Muscle layer of duodenum (tissue), 2 donors: ENCODE measurements at regions not wholly inside any gene's neighbourhood (a gene's known extent, or its start where the extent isn't known, plus 50 kb on each side); places are given as distances from the start of the nearest gene placed in this dataset.
"Not testable (repeated sequence)": the region's sequence is repeated elsewhere in the genome, so short reads cannot be mapped to it uniquely, and the experiment has no call there.

Source experiments
- H3K27ac ChIP-seq: one replicate; pipeline ENCODE4 v1.7.0; 2013; ENCODE audit warnings: mild to moderate bottlenecking, low read length
- H3K27me3 ChIP-seq: one replicate; pipeline ENCODE4 v1.7.0; 2013; ENCODE audit warnings: low read depth, mild to moderate bottlenecking, control low read depth, low read length
- H3K36me3 ChIP-seq, 2 donors: one replicate each; pipeline ENCODE4 v1.7.0; 2013; ENCODE audit warnings: low read length in 2 of 2, control low read depth in 1 of 2, mild to moderate bottlenecking in 1 of 2; ENCODE audit not compliant: insufficient read depth in 2 of 2, control insufficient read depth in 1 of 2
- H3K4me1 ChIP-seq, 2 donors: one replicate each; pipeline ENCODE4 v1.7.0; 2013; ENCODE audit warnings: low read length in 2 of 2, mild to moderate bottlenecking in 2 of 2, control low read depth in 1 of 2, moderate library complexity in 1 of 2; ENCODE audit not compliant: insufficient read depth in 2 of 2, control insufficient read depth in 1 of 2
- H3K4me3 ChIP-seq, 2 donors: one replicate each; pipeline ENCODE4 v1.7.0; 2013; ENCODE audit warnings: low read length in 2 of 2, low read depth in 1 of 2, mild to moderate bottlenecking in 1 of 2
- H3K9me3 ChIP-seq, 2 donors: one replicate each; pipeline ENCODE4 v1.7.0; 2013; ENCODE audit warnings: low read length in 2 of 2, control low read depth in 1 of 2, mild to moderate bottlenecking in 1 of 2; ENCODE audit not compliant: control insufficient read depth in 1 of 2
- donor health status: healthy.

DNA sequence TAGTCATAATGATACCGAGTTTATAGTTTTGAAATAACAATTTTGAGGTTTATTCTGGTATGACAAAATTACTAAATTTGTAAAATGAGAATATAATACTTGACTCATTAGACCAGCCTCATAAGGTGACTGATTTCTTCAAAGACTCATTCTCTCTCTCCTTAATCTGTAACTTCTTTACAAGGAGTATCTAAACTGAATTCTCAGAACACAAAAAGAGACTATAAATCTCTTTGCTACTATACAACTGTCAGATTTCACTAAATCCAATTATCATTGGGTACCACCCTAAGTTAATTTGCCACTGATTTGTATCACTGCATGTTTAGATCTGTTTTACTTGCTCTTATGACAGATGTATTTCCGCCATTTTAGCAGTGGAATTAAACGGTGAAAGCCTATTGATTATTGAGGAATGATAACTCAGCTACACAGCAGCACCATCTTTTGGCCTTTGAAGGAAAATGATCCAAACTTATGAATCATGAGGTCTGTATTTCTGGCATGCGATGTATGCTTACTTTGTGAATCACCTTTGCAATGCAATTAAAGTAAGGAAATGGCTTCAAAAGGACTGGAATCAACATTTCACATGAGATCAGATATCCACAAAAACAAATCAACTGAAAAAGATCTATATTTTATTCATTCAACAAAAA is 161.2 kb downstream of the RERGL start:
- no peak overlapping the region for H3K27ac ChIP-seq
- H3K27me3 ChIP-seq = no peaks in the 10 kb centered on the region
- H3K9me3 ChIP-seq = peaks cover 0 to 4% of the 10 kb centered on the region in 2 donors
- H3K4me1 ChIP-seq = no peaks in the 10 kb centered on the region
- no peaks in the 10 kb centered on the region for H3K36me3 ChIP-seq
- H3K4me3 ChIP-seq = no peak overlapping the region

DNA sequence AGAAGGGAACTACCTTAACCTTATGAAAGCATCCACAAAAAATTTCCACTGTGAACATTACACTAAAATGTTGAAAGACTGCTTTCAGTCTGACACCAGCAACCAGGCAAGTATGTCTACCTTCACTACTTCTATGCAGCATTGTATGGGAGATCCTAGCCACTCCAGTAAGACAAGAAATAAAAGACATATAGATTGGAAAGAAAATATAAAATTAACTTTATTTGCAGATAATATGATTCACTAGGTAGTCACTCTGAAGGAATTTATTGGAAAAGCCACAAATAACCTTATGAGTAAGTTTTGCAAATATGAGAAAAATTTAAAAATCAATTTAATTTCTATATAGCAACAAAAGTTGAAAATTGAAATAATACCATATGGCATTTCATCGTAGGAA is 172.0 kb downstream of the RERGL start:
- no peaks in the 10 kb centered on the region for H3K4me1 ChIP-seq
- no peaks in the 10 kb centered on the region for H3K27me3 ChIP-seq
- H3K27ac ChIP-seq = no peak overlapping the region
- no peaks in the 10 kb centered on the region for H3K36me3 ChIP-seq
- H3K9me3 ChIP-seq = peaks cover 0 to 6% of the 10 kb centered on the region in 2 donors
- H3K4me3 ChIP-seq = no peak overlapping the region

DNA sequence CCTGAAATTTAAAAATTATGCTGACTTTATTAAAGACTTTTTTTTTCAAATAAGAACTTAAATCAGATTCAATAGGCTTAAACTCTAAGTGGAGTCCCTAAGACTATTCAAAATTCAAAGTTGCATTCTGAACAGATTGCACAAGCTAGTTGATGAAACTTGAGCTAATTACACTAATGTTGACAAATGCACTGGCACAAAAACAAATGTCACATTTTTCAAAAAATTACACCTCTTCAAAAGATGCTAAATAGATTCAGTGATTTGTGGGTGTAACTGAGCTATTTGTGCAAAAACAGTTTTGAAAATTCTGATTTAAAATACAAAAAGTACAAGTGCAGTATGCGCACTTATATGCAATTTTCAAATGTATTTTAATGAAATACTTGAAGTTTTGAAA is 205.4 kb downstream of the RERGL start:
- Histone ChIP-seq H3K9me3 (no peaks in the 10 kb centered on the region), H3K36me3 (no peaks in the 10 kb centered on the region), H3K27me3 (no peaks in the 10 kb centered on the region), H3K4me3 (no peak overlapping the region), H3K27ac (no peak overlapping the region), H3K4me1 (no peaks in the 10 kb centered on the region)

DNA sequence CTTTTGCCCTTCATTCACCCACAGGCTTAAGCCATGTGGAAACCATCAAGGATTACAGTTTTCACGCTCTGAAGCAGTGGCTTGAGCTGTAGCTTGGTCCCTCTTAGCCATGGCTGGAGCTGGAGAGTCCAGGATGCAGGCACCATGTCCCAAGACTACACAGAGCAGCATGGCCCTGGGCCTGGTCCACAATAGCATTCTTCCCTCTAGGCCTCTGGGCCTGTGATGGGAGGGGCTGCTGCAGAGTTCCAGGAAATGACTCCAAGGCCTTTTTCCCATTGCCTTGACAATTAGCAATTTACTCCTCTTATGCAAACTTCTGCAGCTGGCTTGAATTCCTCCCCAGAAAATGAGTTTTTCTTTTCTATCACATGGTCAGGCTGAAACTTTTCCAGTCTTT is 211.3 kb downstream of the RERGL start:
- H3K36me3 ChIP-seq = no peaks in the 10 kb centered on the region
- H3K9me3 ChIP-seq = peaks cover 0 to 2% of the 10 kb centered on the region in 2 donors
- no peak overlapping the region for H3K4me3 ChIP-seq
- H3K27me3 ChIP-seq = no peaks in the 10 kb centered on the region
- no peak overlapping the region for H3K27ac ChIP-seq
- H3K4me1 ChIP-seq = no peaks in the 10 kb centered on the region

DNA sequence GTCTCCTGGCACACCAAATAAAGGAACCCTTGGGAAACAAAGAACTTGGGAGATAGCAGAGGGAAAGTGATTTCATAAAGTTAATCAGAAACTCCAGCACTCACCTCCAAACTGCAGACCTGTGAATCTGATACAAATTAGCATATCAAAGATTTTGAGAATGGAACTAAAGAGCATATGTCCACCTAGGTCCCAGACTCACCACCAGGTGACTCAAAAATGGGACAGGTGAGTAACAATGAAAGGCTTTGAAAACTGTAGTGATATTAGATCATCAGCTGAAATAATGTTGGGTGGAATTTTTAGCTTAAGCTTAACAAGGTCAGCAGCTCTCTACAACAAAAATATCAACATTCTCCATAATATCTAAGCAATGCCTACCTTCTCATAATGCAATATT is 214.8 kb downstream of the RERGL start:
- H3K4me1 ChIP-seq = no peaks in the 10 kb centered on the region
- peaks cover 0 to 2% of the 10 kb centered on the region in 2 donors for H3K9me3 ChIP-seq
- H3K4me3 ChIP-seq = no peak overlapping the region
- H3K27ac ChIP-seq = no peak overlapping the region
- H3K27me3 ChIP-seq = no peaks in the 10 kb centered on the region
- H3K36me3 ChIP-seq = no peaks in the 10 kb centered on the region

DNA sequence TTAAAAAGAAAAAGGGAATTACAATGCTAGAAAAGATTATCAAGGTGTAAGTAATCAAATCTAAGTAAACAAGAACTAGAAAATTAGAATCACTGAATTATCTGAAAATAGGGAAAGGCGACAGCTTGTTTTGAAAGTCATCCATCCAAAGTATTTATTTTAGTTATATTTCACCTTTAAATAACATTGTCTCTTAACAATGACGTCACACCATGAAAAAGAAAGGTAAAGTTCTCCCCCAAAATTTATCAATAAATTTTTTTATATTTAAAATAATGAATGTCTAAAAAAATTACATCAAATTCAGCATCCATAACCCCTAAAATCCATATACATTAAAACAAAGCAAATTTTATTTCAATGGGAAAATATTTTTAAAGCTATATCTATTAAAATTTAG is 223.2 kb downstream of the RERGL start:
- no peak overlapping the region for H3K4me3 ChIP-seq
- H3K27me3 ChIP-seq = no peaks in the 10 kb centered on the region
- H3K27ac ChIP-seq = no peak overlapping the region
- no peaks in the 10 kb centered on the region for H3K9me3 ChIP-seq
- H3K4me1 ChIP-seq = no peaks in the 10 kb centered on the region
- H3K36me3 ChIP-seq = no peaks in the 10 kb centered on the region

DNA sequence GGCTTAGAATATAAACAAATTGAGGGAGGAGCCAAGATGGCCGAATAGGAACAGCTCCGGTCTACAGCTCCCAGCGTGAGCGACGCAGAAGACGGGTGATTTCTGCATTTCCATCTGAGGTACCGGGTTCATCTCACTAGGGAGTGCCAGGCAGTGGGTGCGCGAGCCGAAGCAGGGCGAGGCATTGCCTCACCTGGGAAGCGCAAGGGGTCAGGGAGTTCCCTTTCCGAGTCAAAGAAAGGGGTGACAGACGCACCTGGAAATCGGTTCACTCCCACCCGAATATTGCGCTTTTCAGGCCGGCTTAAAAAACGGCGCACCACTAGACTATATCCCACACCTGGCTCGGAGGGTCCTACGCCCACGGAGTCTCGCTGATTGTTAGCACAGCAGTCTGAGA is 234.4 kb downstream of the RERGL start:
- not testable (repeated sequence) for H3K4me1 ChIP-seq, H3K36me3 ChIP-seq, H3K27me3 ChIP-seq, H3K9me3 ChIP-seq, H3K27ac ChIP-seq, H3K4me3 ChIP-seq

DNA sequence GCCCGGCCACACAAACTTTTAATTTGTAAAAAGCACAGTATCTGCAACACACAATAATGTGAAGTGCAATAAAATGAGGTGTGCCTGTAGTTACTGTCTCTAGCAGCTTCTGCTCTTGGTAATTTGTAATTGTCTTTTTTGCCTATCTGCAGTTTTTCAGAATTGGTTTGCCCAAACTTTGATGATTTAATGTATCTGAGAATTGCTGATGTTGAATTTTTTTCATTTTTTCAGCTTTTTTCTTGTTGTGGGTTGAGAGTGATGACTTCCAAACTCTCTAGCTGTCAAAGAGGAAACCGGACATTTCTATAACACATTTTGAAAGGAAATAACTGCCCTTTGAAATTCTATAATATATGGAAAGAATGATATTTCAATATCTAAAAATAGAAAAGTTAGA is 236.9 kb downstream of the RERGL start:
- no peak overlapping the region for H3K27ac ChIP-seq
- peaks cover 2 to 4% of the 10 kb centered on the region in 2 donors for H3K9me3 ChIP-seq
- H3K4me3 ChIP-seq = no peak overlapping the region
- H3K36me3 ChIP-seq = no peaks in the 10 kb centered on the region
- H3K4me1 ChIP-seq = no peaks in the 10 kb centered on the region
- no peaks in the 10 kb centered on the region for H3K27me3 ChIP-seq

DNA sequence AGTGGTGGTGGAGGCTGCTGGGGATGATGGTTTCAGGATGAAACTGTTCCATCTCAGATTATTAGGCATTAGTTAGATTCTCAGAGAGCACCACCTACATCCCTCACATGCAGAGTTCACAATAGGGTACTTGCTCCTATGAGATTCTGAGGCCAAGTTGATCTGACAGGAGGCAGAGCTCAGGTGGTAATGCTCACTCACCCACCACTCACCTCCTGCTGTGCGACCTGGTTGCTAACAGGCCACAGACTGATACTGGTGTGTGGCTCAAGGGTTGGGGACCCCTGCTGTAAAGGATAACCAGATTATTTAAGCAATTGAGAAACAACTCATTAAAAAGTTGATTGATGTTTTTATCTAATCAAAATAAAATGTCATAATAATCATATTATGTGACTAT is 248.5 kb downstream of the RERGL start:
- H3K27ac ChIP-seq = no peak overlapping the region
- no peaks in the 10 kb centered on the region for H3K9me3 ChIP-seq
- no peaks in the 10 kb centered on the region for H3K36me3 ChIP-seq
- no peak overlapping the region for H3K4me3 ChIP-seq
- H3K27me3 ChIP-seq = no peaks in the 10 kb centered on the region
- no peaks in the 10 kb centered on the region for H3K4me1 ChIP-seq

DNA sequence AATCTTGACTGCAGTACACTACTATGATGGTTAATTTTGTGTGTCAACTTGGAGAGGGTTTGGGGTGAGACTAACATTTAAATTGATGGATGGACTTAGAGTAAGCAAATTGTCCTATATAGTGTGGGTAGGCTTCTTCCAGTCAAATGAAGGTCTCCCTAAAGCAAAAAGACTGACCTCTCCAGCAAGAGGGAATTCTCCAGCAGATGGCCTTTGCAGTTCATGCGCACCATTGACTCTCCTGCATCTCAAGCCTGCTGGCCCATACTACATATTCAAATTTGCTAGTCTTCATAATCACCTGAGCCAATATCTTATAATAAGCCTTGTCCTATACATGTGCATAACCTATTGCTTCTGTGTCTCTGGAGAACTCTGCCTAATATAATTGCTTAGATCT is 260.2 kb downstream of the RERGL start:
- Histone ChIP-seq H3K36me3 (no peaks in the 10 kb centered on the region), H3K27ac (no peak overlapping the region), H3K9me3 (no peaks in the 10 kb centered on the region), H3K4me1 (no peaks in the 10 kb centered on the region), H3K27me3 (no peaks in the 10 kb centered on the region), H3K4me3 (no peak overlapping the region)

DNA sequence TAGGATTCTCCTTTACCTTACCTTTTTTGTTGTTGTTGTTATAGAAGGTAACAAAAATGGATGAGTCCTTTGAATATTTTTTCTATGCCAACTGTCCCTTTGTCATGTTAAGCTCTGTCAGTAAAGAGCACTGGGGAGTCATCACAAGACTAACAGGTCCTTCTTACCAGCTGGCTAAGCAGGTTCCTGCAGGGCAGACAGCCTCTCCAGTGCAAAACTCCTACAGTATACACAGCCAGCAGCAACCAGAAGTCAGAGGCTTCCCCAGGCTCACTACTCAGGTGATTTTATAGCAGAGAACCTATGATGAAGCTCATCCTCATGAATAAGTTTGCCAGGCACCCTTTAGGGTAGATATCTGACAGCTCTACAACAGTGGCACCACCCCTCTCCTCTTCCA is 271.1 kb downstream of the RERGL start:
- Histone ChIP-seq H3K27me3 (no peaks in the 10 kb centered on the region), H3K4me1 (no peaks in the 10 kb centered on the region), H3K36me3 (no peaks in the 10 kb centered on the region), H3K4me3 (no peak overlapping the region), H3K27ac (no peak overlapping the region), H3K9me3 (no peaks in the 10 kb centered on the region)

DNA sequence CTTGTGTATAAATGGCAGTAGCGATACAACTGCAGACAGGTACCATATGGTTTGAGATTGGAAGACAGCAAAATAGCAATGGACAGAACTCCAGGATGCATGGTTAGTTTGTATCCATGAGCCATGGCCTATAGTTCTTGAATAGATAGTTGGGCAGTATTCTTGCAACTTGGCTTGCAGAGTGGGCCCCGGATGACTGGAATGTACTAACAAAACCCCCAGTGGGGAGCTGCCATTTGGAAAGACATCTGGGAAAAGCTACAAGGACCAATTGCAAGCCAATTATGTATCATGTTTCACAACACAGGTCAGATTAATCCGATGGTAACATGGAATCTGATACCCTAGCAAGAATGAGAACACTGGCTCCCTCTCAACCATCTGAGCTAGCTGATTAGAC is 279.6 kb downstream of the RERGL start:
- Histone ChIP-seq H3K4me3 (no peak overlapping the region), H3K4me1 (no peaks in the 10 kb centered on the region), H3K9me3 (peaks cover 0 to 15% of the 10 kb centered on the region in 2 donors), H3K36me3 (no peaks in the 10 kb centered on the region), H3K27me3 (no peaks in the 10 kb centered on the region), H3K27ac (no peak overlapping the region)
